Astrocyte (in vitro differentiated cells and primary cell): ENCODE measurements at regions not wholly inside any gene's neighbourhood (a gene's known extent, or its start where the extent isn't known, plus 50 kb on each side); places are given as distances from the start of the nearest gene placed in this dataset.

Experiments used
- DNase-seq: peaks from one replicate; pipeline ENCODE4 v3.0.0-alpha.2; 2010; ENCODE audit warnings: low read depth
- FAIRE-seq: peaks from 2 replicates; lab custom pipeline; 2011; peaks lifted over from hg19 to GRCh38; lab: Jason Lieb, UNC
- H2AFZ ChIP-seq: 2 replicates; pipeline ENCODE4 v1.6.0; 2012; ENCODE audit warnings: low read depth, low read length, inconsistent platforms
- H3K27ac ChIP-seq: 2 replicates; pipeline ENCODE4 v1.5.1; 2011; ENCODE audit warnings: low read depth, low read length, inconsistent platforms
- H3K27me3 ChIP-seq: 2 replicates; pipeline ENCODE4 v1.6.0; 2011; ENCODE audit warnings: low read length, inconsistent platforms; ENCODE audit not compliant: insufficient read depth
- H3K36me3 ChIP-seq: 2 replicates; pipeline ENCODE4 v1.5.1; 2011; ENCODE audit warnings: low read length, inconsistent platforms; ENCODE audit not compliant: insufficient read depth
- H3K4me1 ChIP-seq: 2 replicates; pipeline ENCODE4 v1.5.1; 2011; ENCODE audit warnings: low read length, inconsistent platforms; ENCODE audit not compliant: insufficient read depth
- H3K4me2 ChIP-seq: 2 replicates; pipeline ENCODE4 v1.6.0; 2012; ENCODE audit warnings: low read length, inconsistent platforms
- H3K4me3 ChIP-seq: 2 replicates; pipeline ENCODE4 v1.5.1; 2011; ENCODE audit warnings: low read depth, mild to moderate bottlenecking, low read length, inconsistent platforms; ENCODE audit not compliant: insufficient read depth
- H3K79me2 ChIP-seq: 2 replicates; pipeline ENCODE4 v1.6.0; 2012; ENCODE audit warnings: mild to moderate bottlenecking, low read length, inconsistent platforms; ENCODE audit not compliant: insufficient read depth
- H3K9ac ChIP-seq: 2 replicates; pipeline ENCODE4 v1.6.0; 2012; ENCODE audit warnings: mild to moderate bottlenecking, low read length, inconsistent platforms
- H3K9me3 ChIP-seq: 2 replicates; pipeline ENCODE4 v1.5.1; 2012; ENCODE audit warnings: low read depth, mild to moderate bottlenecking, low read length, inconsistent platforms; ENCODE audit not compliant: insufficient read depth
- H4K20me1 ChIP-seq: 2 replicates; pipeline ENCODE4 v1.6.0; 2012; ENCODE audit warnings: low read length, inconsistent platforms; ENCODE audit not compliant: insufficient read depth
- H3K27ac Mint-ChIP-seq: one replicate; pipeline ENCODE4 v1.8.0; 2021; ENCODE audit warnings: mild to moderate bottlenecking, mixed read lengths; ENCODE audit not compliant: unreplicated experiment
- H3K27me3 Mint-ChIP-seq: one replicate; pipeline ENCODE4 v1.8.0; 2021; ENCODE audit warnings: low read depth, mixed read lengths; ENCODE audit not compliant: unreplicated experiment
- H3K36me3 Mint-ChIP-seq: one replicate; pipeline ENCODE4 v1.8.0; 2021; ENCODE audit warnings: low read depth, mixed read lengths; ENCODE audit not compliant: unreplicated experiment
- H3K4me1 Mint-ChIP-seq: one replicate; pipeline ENCODE4 v1.8.0; 2021; ENCODE audit warnings: low read depth, mixed read lengths; ENCODE audit not compliant: unreplicated experiment
- H3K4me3 Mint-ChIP-seq: one replicate; pipeline ENCODE4 v1.8.0; 2021; ENCODE audit warnings: mild to moderate bottlenecking, moderate library complexity, mixed read lengths; ENCODE audit not compliant: unreplicated experiment
- H3K9me3 Mint-ChIP-seq: one replicate; pipeline ENCODE4 v1.8.0; 2021; ENCODE audit warnings: mild to moderate bottlenecking, mixed read lengths; ENCODE audit not compliant: unreplicated experiment
- CTCF ChIP-seq: IDR thresholded peaks from 2 replicates; pipeline ENCODE4 v1.5.1; 2011; ENCODE audit warnings: low read depth, mild to moderate bottlenecking, inconsistent platforms, low read length, moderate library complexity; ENCODE audit not compliant: insufficient read depth
- EZH2 ChIP-seq: IDR thresholded peaks from 2 replicates; pipeline ENCODE4 v1.6.1; 2012; ENCODE audit warnings: mild to moderate bottlenecking, low read length, inconsistent platforms; ENCODE audit not compliant: insufficient read depth

GRCh38 chr11:133659538-133660201 is 127.4 kb upstream of the OPCML start:
- peak overlapping the region; percentile 94 for H3K27ac Mint-ChIP-seq
- Histone ChIP-seq H2AFZ (no peak overlapping the region), H4K20me1 (no peaks in the 10 kb centered on the region), H3K4me1 (no peaks in the 10 kb centered on the region), H3K36me3 (no peaks in the 10 kb centered on the region), H3K4me3 (no peak overlapping the region), H3K9me3 (no peaks in the 10 kb centered on the region), H3K9ac (no peak overlapping the region), H3K27ac (no peak overlapping the region), H3K27me3 (no peaks in the 10 kb centered on the region), H3K79me2 (no peaks in the 10 kb centered on the region), H3K4me2 (no peak overlapping the region)
- H3K9me3 Mint-ChIP-seq, result peaks cover 4% of the 10 kb centered on the region
- peaks cover 14% of the 10 kb centered on the region for H3K27me3 Mint-ChIP-seq
- DNase-seq, result no peak
- H3K36me3 Mint-ChIP-seq, result no peaks in the 10 kb centered on the region
- H3K4me3 Mint-ChIP-seq, result no peak overlapping the region
- no peak for TF ChIP-seq CTCF
- no peak for TF ChIP-seq EZH2
- FAIRE-seq, result no peak
- peaks cover 33% of the 10 kb centered on the region for H3K4me1 Mint-ChIP-seq

- Mint-ChIP-seq H3K4me1 (peaks cover 31% of the 10 kb centered on the region), H3K4me3 (no peak overlapping the region), H3K27me3 (peaks cover 27% of the 10 kb centered on the region), H3K36me3 (no peaks in the 10 kb centered on the region), H3K27ac (no peak overlapping the region), H3K9me3 (peaks cover 4% of the 10 kb centered on the region)
- no peaks in the 10 kb centered on the region for H4K20me1 ChIP-seq
- H3K79me2 ChIP-seq, result no peaks in the 10 kb centered on the region
- no peaks in the 10 kb centered on the region for H3K4me1 ChIP-seq
- H3K9ac ChIP-seq, result no peak overlapping the region
- no peak for TF ChIP-seq CTCF
- TF ChIP-seq EZH2, result no peak
- H3K27me3 ChIP-seq, result no peaks in the 10 kb centered on the region
- DNase-seq, result no peak
- H3K9me3 ChIP-seq, result no peaks in the 10 kb centered on the region
- no peak overlapping the region for H2AFZ ChIP-seq
- no peak for FAIRE-seq
- no peak overlapping the region for H3K4me2 ChIP-seq
- H3K27ac ChIP-seq, result no peak overlapping the region
- H3K36me3 ChIP-seq, result no peaks in the 10 kb centered on the region
- no peak overlapping the region for H3K4me3 ChIP-seq
Observed at GRCh38 chr11:133657054-133657453, 124.8 kb upstream of the OPCML start.

GRCh38 chr11:133656082-133656635 is 123.9 kb upstream of the OPCML start:
- Histone ChIP-seq H4K20me1 (no peaks in the 10 kb centered on the region), H3K9ac (no peak overlapping the region), H3K36me3 (no peaks in the 10 kb centered on the region), H3K4me3 (no peak overlapping the region), H3K4me2 (no peak overlapping the region), H3K27ac (no peak overlapping the region), H2AFZ (no peak overlapping the region), H3K4me1 (no peaks in the 10 kb centered on the region), H3K27me3 (no peaks in the 10 kb centered on the region), H3K79me2 (no peaks in the 10 kb centered on the region), H3K9me3 (no peaks in the 10 kb centered on the region)
- Mint-ChIP-seq H3K27me3 (peaks cover 27% of the 10 kb centered on the region), H3K27ac (no peak overlapping the region), H3K4me1 (peaks cover 27% of the 10 kb centered on the region), H3K9me3 (peaks cover 6% of the 10 kb centered on the region), H3K4me3 (no peak overlapping the region), H3K36me3 (no peaks in the 10 kb centered on the region)
- FAIRE-seq (no peak), DNase-seq (no peak)
- TF ChIP-seq CTCF, result no peak
- TF ChIP-seq EZH2, result no peak
